Breast epithelium (tissue), 3 donors: ENCODE measurements at regions not wholly inside any gene's neighbourhood (a gene's known extent, or its start where the extent isn't known, plus 50 kb on each side); places are given as distances from the start of the nearest gene placed in this dataset.

Experiments used
- POLR2A ChIP-seq: fragments of 450-650 bp; IDR thresholded peaks from one replicate; pipeline ENCODE4 v1.6.1; 2016; ENCODE audit warnings: antibody characterized with exemption, mild to moderate bottlenecking, moderate library complexity
- POLR2AphosphoS5 ChIP-seq, 3 donors: sonication (generic); formaldehyde crosslinking; IDR thresholded peaks; one replicate each; pipeline ENCODE4 v1.6.1; 2017; ENCODE audit warnings: antibody characterized with exemption in 3 of 3
- TF ChIP-seq, protein P1 (sequence below), 3 donors: fragments of 450-650 bp; IDR thresholded peaks; one replicate each; pipeline ENCODE4 v1.5.1; 2016 to 2017; ENCODE audit warnings: antibody characterized with exemption in 3 of 3, mild to moderate bottlenecking in 3 of 3, moderate library complexity in 3 of 3

DNA sequence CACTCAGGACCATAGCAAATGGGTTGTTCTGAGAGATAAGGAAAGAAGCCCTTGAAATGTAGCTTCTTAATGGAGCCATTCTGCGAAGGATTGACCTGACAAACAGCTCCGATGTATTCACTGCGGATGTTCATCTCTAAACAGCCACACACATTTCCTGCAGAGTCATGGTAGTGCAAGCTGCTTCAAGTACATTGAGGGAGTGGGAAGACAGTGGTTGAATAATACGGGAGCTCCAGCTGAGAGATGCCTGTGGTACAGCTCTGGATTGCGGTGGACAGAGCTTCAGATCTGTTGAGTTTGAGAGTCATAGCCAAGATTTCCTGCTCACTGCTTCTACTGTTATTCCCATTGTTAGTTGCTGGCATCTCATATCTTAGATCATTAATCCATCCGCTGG, 86.6 kb downstream of the ZBTB18 start:
- TF ChIP-seq, protein P1, sequence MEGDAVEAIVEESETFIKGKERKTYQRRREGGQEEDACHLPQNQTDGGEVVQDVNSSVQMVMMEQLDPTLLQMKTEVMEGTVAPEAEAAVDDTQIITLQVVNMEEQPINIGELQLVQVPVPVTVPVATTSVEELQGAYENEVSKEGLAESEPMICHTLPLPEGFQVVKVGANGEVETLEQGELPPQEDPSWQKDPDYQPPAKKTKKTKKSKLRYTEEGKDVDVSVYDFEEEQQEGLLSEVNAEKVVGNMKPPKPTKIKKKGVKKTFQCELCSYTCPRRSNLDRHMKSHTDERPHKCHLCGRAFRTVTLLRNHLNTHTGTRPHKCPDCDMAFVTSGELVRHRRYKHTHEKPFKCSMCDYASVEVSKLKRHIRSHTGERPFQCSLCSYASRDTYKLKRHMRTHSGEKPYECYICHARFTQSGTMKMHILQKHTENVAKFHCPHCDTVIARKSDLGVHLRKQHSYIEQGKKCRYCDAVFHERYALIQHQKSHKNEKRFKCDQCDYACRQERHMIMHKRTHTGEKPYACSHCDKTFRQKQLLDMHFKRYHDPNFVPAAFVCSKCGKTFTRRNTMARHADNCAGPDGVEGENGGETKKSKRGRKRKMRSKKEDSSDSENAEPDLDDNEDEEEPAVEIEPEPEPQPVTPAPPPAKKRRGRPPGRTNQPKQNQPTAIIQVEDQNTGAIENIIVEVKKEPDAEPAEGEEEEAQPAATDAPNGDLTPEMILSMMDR (IDR thresholded peaks at IDR 0.05), result no peak
- TF ChIP-seq POLR2AphosphoS5 (IDR thresholded peaks at IDR 0.05) (no peak), POLR2A (no peak)
